G401 (cell line): ENCODE measurements at regions not wholly inside any gene's neighbourhood (a gene's known extent, or its start where the extent isn't known, plus 50 kb on each side); places are given as distances from the start of the nearest gene placed in this dataset.
A peak's percentile ranks its signal among the peaks of the same experiment; 100 is the strongest.

Source experiments
- DNase-seq: peaks from one replicate; pipeline ENCODE4 v3.0.0-alpha.2; 2015; ENCODE audit warnings: low spot score
- in situ Hi-C: cut with HindIII; loops from 2 replicates; pipeline ENCODE4 v1.10.0; 2016; ENCODE audit warnings: low sequenced_read_pairs, mixed read lengths

DNA sequence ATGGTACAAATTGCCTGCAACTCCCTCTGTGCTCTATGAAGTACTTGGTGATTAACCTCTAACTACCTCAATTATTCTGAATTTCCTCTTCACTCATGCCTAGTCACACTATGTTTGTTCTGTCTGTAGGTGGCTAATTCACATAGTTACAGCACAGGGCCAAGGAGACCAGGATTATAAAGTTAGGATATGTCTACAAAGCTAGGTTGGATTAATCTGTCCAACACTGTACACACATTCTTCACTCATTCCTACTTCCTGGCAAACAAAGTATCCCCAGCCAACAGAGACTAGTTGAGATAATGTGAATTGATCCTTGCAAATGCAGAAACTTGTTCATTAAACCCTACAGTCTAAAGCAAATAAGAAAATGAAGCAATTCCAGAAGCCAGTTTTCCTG, 269.8 kb downstream of the HACE1 start:
- peak; percentile 49 for DNase-seq
- in situ Hi-C loops = no loop called here

- in situ Hi-C loops = no loop called here
- DNase-seq = no peak
Measured at GRCh38 chr6:104585646-104586045, 274.1 kb downstream of the HACE1 start.

DNA sequence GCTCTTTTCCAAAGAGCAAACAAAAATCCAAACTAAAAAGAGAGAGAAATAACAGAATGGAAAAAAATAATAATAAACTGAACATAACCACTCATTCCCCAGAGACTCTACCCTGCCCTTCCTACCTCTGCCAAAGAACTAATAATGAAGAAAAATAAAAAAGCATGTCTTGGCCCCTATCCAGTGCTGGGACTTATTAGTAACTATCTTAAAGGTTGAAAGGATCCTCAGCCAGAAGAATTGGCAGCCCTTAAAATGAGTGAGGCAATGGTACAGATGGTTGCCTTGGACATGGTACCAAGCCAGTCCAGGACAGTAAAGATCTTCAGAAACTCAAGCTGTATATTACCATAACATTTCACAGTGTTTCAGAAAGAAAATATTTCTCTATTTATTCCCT, 279.3 kb downstream of the HACE1 start:
- in situ Hi-C loops = no loop called here
- DNase-seq = peak; percentile 68

DNA sequence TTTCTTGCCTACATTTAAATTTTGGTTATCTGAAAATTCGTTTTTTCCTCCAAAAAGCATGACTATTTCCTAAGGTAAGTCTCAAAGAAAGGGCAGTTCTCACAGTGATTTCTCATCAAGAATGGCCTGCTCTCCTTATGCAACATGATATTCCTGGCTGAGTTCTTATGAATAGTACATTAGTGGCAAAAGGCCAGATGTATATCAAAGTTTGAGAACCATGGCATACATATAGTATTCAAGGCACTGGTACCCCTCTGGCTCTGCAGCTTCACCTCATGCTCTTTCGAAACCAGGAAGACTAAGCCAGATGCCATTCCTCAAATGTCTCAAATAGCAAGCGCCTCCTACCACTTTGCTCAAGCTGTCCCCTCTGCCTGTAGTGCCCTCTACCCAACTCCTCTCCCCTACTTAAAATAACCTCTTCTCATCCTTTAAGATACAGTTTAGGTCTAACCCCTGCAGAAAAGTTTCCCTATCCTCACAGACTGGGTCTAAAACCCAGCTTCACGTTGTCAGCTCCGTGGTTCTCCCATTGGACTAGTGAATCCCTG, 280.3 kb downstream of the HACE1 start:
- DNase-seq = peak; percentile 37
- in situ Hi-C loops = no loop called here

DNA sequence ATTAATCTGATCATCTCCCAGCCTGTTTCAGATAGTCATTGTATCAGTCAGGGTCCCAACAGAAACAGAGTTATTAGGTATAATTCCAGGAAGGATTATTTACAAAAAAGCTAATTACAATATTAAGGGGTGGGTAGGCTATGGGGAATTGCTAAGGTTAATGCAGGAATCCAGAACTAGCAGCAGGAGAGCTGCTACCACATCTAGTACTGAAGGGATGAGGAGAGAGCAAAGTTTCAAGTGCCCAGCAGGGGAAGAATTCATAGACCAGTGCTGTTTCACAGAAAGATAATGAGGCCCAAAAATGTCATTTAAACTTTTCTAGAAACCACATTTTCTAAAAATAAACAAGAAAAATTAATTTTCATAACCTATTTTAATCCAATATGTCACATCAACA, 284.2 kb downstream of the HACE1 start:
- DNase-seq = peak; percentile 41

GRCh38 chr6:104574135-104574750, 285.5 kb downstream of the HACE1 start:
- in situ Hi-C loops = no loop called here
- DNase-seq = peak; percentile 73

More for the DNA sequence above, 284.2 kb downstream of the HACE1 start:
- in situ Hi-C loops = no loop called here

GRCh38 chr6:104573350-104573749, 286.4 kb downstream of the HACE1 start:
- in situ Hi-C loops = no loop called here
- peak; percentile 57 for DNase-seq

DNA sequence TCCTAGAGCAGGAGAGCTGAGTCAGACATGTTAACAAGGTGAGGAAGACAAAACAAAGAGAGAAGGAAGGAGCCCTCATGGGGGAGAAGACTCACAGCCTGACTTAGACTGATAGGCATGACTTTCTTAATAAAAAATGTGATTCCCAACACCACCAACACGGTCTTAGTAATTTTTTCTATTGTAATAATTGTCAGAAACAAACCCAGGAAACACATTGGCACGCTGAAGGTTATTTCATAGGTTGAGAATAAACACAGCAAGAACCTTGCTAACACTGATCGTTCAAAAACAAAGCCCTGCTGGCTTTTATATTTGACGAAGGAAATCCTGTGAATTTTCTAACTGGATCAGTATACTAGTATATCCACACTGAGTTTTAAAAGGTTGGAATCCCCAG, 286.8 kb downstream of the HACE1 start:
- DNase-seq = no peak
- in situ Hi-C loops = no loop called here

GRCh38 chr6:104566411-104566810, 293.3 kb downstream of the HACE1 start:
- in situ Hi-C loops = no loop called here
- DNase-seq = no peak

GRCh38 chr6:104563306-104563705, 296.4 kb downstream of the HACE1 start:
- DNase-seq = no peak
- in situ Hi-C loops = no loop called here

DNA sequence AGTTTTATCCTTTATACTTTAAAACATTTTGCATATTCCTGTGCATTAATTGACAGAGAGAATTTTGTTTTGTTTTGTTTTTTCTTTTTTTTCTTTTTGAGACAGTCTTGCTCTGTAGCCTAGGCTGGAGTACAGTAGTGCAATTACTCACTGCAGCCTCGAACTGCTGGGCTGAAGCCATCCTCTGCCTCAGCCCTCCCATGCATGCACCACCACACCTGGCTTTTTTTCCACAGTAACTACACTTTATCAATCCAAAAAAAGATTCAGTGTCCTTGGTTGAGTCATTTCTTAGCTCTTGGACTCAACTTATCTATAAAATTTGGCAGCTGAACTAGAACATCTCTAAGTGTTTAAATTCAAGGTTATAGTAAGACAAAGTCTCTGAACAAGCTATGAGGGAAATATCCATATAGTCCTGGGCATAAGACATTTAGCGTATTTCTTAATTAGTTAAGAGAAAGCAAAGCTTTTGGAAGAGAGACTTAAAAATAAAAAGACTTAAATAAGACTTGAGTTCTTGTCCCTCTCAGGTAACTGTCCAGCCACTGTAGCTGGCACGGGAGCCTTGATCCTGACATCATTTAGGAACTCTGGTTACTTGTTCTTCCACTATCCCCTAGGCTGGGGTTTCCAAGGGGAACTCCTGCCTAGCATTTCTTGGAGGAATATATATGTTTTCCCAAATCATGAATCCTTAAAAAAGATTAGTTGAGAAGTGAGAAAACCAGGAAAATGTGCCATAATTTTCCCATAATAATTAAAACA, 300.1 kb downstream of the HACE1 start:
- DNase-seq = no peak
- in situ Hi-C loops = no loop called here

- in situ Hi-C loops = no loop called here
- no peak for DNase-seq
Measured at GRCh38 chr6:104558746-104559145, 301.0 kb downstream of the HACE1 start.

DNA sequence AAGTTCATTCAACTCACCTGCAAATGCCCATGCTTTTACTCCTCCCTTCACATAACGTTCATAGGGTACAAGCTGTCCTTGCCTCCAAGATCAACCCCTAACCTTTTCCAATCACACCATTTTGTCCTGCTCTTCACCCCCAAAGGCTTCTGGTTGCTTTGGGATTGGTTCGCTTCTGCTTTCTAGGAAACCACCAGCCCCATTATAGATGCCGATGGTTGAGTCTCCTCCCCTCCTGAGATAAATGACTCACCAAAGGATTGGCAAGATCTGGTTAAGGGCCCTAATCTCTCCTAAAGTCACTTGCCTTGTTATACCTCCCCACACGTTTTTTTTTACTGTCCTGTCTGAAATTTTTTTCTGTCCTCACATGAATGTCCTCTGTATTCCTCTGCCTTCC, 311.4 kb downstream of the HACE1 start:
- in situ Hi-C loops = no loop called here

GRCh38 chr6:104541411-104541810, 318.3 kb downstream of the HACE1 start:
- in situ Hi-C loops = no loop called here
- DNase-seq = no peak

More for the DNA sequence above, 311.4 kb downstream of the HACE1 start:
- peak; percentile 56 for DNase-seq

GRCh38 chr6:104540743-104541142, 319.0 kb downstream of the HACE1 start:
- in situ Hi-C loops = no loop called here
- DNase-seq = no peak

DNA sequence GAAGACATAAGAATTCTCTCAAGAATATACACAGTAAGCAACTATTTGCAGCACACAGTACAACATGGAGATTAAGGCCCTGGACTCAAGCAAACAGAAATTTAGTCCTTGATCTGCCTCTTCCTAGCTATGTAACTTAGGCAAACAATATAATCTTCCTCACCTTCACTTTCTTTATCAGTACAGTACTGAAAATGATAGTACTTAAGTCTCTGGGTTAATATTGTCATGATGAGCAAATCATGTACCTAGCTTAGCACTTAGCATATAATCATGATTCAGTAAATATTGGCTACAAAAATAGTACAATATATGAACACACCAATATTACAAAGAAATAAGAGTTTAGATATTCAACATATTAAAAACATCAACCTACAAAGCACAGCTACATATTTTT, 320.5 kb downstream of the HACE1 start:
- in situ Hi-C loops = no loop called here

DNA sequence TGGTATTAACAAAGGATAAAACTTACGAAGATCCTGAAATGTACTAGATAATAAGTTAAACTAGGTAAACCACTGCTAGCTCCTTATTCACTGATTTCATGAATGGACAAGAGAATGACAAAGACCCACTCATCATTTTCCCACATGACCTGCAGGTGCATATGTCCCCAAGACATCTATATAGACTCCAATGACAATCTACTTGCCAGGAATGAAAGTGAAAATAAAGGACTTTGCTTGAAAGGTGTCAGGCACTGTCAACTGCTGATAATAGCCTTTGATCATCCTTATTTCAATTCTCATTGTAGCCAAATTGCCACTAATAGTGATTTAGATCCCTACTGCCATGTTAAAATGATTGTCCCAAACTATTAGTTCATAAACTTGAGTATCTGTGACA, 321.8 kb downstream of the HACE1 start:
- DNase-seq = no peak
- in situ Hi-C loops = no loop called here

More for the DNA sequence above, 320.5 kb downstream of the HACE1 start:
- no peak for DNase-seq

DNA sequence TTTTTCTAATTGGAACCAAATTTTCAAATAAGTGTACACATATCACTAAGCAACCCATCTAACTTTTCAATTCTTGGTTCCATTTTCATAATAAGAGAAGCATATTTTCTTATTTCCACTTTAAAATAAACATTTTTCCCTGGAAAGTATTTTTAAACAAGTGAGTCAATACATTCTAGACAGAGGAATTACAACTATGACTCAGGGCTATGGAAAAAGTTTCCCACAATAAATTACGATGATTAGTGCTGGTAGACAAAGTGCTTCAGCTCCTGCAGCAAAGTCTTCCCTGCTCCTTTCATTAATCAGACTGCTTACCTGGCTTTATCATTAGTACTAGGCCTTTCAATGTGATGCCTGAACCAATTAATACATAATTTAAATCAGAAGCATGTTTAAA, 322.5 kb downstream of the HACE1 start:
- in situ Hi-C loops = no loop called here
- DNase-seq = no peak

DNA sequence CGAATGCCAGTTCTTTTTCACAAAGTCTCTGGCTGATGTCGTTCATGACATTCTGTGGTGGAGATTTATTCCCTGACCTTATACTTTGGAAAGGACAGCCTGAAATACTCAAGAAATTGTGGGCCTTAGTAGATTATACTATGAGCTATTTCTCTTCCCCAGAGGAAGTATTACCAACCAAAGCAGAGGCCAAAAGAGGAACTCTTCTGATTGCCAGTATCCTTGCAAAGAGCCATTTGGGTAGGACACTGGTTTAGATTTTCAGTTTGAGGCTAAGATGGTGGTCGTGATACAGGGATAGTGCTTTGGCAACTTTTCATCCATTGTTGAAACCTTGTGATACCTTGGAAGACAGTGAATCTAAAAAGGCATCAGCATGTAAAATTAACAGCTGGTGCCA, 327.3 kb downstream of the HACE1 start:
- no peak for DNase-seq
- in situ Hi-C loops = no loop called here

- in situ Hi-C loops = no loop called here
- DNase-seq = no peak
Measured at GRCh38 chr6:104531646-104532045, 328.1 kb downstream of the HACE1 start.
